ENCODE measurements at regions not wholly inside any gene's neighbourhood (a gene's known extent, or its start where the extent isn't known, plus 50 kb on each side); places are given as distances from the start of the nearest gene placed in this dataset.

GRCh38 chr16:6016530-6017184, 919.1 kb upstream of the EEF2KMT start:
- no peak for DNase-seq (ENCODE audit: low read depth in 2 of 2)

GRCh38 chr16:6012716-6013115, 915.1 kb upstream of the EEF2KMT start:
- no peak for DNase-seq (ENCODE audit: low read depth in 2 of 2)

- DNase-seq (ENCODE audit: low read depth in 2 of 2), result no peak
Observed at GRCh38 chr16:6009151-6009550, 911.6 kb upstream of the EEF2KMT start.

GRCh38 chr16:6008670-6009069, 911.1 kb upstream of the EEF2KMT start:
- no peak for DNase-seq (ENCODE audit: low read depth in 2 of 2)

- DNase-seq (ENCODE audit: low read depth in 2 of 2), result no peak
Observed at GRCh38 chr16:5993356-5993755, 895.8 kb upstream of the EEF2KMT start.

- no peak for DNase-seq (ENCODE audit: low read depth in 2 of 2)
Observed at GRCh38 chr16:5982979-5983378, 885.4 kb upstream of the EEF2KMT start.

GRCh38 chr16:5979905-5980550, 882.4 kb upstream of the EEF2KMT start:
- no peak for DNase-seq (ENCODE audit: low read depth in 2 of 2)

GRCh38 chr16:5977329-5977728, 879.7 kb upstream of the EEF2KMT start:
- no peak for DNase-seq (ENCODE audit: low read depth in 2 of 2)

- no peak for DNase-seq (ENCODE audit: low read depth in 2 of 2)
Observed at GRCh38 chr16:5972747-5973146, 875.2 kb upstream of the EEF2KMT start.

- DNase-seq (ENCODE audit: low read depth in 2 of 2), result no peak
Observed at GRCh38 chr16:5971924-5972323, 874.3 kb upstream of the EEF2KMT start.

GRCh38 chr16:5971106-5971505, 873.5 kb upstream of the EEF2KMT start:
- no peak for DNase-seq (ENCODE audit: low read depth in 2 of 2)

- no peak for DNase-seq (ENCODE audit: low read depth in 2 of 2)
Observed at GRCh38 chr16:5966004-5966403, 868.4 kb upstream of the EEF2KMT start.

GRCh38 chr16:5965321-5965720, 867.7 kb upstream of the EEF2KMT start:
- no peak for DNase-seq (ENCODE audit: low read depth in 2 of 2)

- DNase-seq (ENCODE audit: low read depth in 2 of 2), result no peak
Observed at GRCh38 chr16:5951486-5951885, 853.9 kb upstream of the EEF2KMT start.

- DNase-seq (ENCODE audit: low read depth in 2 of 2), result no peak
Observed at GRCh38 chr16:5944971-5945370, 847.4 kb upstream of the EEF2KMT start.

GRCh38 chr16:5938607-5939006, 841.0 kb upstream of the EEF2KMT start:
- no peak for DNase-seq (ENCODE audit: low read depth in 2 of 2)

GRCh38 chr16:5932906-5933305, 835.3 kb upstream of the EEF2KMT start:
- DNase-seq (ENCODE audit: low read depth in 2 of 2), result no peak

GRCh38 chr16:5928476-5929065, 831.0 kb upstream of the EEF2KMT start:
- DNase-seq (ENCODE audit: low read depth in 2 of 2), result no peak

GRCh38 chr16:5925850-5926249, 828.3 kb upstream of the EEF2KMT start:
- no peak for DNase-seq (ENCODE audit: low read depth in 2 of 2)

GRCh38 chr16:5922686-5923085, 825.1 kb upstream of the EEF2KMT start:
- DNase-seq (ENCODE audit: low read depth in 2 of 2), result no peak

GRCh38 chr16:5918567-5919130, 821.1 kb upstream of the EEF2KMT start:
- DNase-seq (ENCODE audit: low read depth in 2 of 2), result no peak

- no peak for DNase-seq (ENCODE audit: low read depth in 2 of 2)
Observed at GRCh38 chr16:5917436-5918195, 820.0 kb upstream of the EEF2KMT start.

All from activated CD8-positive, alpha-beta memory T cell treated with anti-CD3 and anti-CD28 coated beads for 4 hours (primary cell).